Adrenal gland (tissue), 5 donors: ENCODE measurements at regions not wholly inside any gene's neighbourhood (a gene's known extent, or its start where the extent isn't known, plus 50 kb on each side); places are given as distances from the start of the nearest gene placed in this dataset.

Experiments used
- CTCF ChIP-seq, 6 experiments: fragments of 450-650 bp in 4 of 6; fragments of 200-600 bp in 2 of 6; sonication (generic) in 1 of 6; IDR thresholded peaks; 1 replicate in 5 of 6; 2 replicates in 1 of 6; pipeline versions ENCODE4 v1.5.1 to v1.8.0; 2016 to 2021; ENCODE audit warnings: antibody characterized with exemption in 6 of 6, mild to moderate bottlenecking in 2 of 6, moderate library complexity in 1 of 6
- POLR2A ChIP-seq, 2 donors: fragments of 450-650 bp; IDR thresholded peaks; one replicate each; pipeline ENCODE4 v1.6.1; 2017; ENCODE audit warnings: antibody characterized with exemption in 2 of 2, mild to moderate bottlenecking in 2 of 2, moderate library complexity in 1 of 2
- donor health status: DM: no; HTN: no; CAD: no.

- TF ChIP-seq CTCF (IDR thresholded peaks at IDR 0.05) (no peak), POLR2A (IDR thresholded peaks at IDR 0.05) (no peak)
These were observed 956.7 kb downstream of the CCSER2 start for GRCh38 chr10:85284778-85285770.
